ENCODE measurements at regions not wholly inside any gene's neighbourhood (a gene's known extent, or its start where the extent isn't known, plus 50 kb on each side); places are given as distances from the start of the nearest gene placed in this dataset.

DNA sequence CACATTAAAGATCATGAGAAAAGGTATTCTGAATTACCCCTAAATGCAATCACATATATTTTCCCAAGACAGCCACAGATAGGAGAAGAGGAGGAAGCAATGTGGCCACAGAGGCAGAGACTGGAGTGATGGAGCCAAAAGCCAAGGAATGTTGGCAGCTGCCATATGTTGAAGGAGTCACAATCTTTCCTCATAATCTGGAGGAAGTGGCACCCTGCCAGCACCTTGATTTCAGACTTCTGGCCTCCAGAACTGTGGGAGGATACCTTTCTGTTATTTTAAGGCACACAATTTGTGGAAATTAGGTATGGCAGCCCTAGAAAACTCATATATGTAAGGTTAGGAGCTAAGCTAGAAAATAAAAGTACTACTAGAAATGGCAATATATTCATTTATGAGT lies 139.9 kb upstream of the GAS1 start:
- no peak for TF ChIP-seq POLR2A (IDR thresholded peaks at IDR 0.05)
- TF ChIP-seq CTCF (IDR thresholded peaks at IDR 0.05), result no peak
- Histone ChIP-seq H3K36me3 (no peaks in the 10 kb centered on the region), H3K27me3 (no peaks in the 10 kb centered on the region), H3K4me1 (peaks cover 0 to 4% of the 10 kb centered on the region in 2 donors), H3K9me3 (no peaks in the 10 kb centered on the region), H3K4me3 (no peak overlapping the region), H3K27ac (peak overlapping the region in 1 of 2 donors; percentile 57)
- DNase-seq, result no peak
- intact Hi-C loops (cut with DNase I; ENCODE audit: low total_unique reads), result no loop called here

GRCh38 chr9:87088192-87088591 lies 140.9 kb upstream of the GAS1 start:
- intact Hi-C loops (cut with DNase I; ENCODE audit: low total_unique reads), result no loop called here
- H3K4me1 ChIP-seq, result peaks cover 0 to 4% of the 10 kb centered on the region in 2 donors

DNA sequence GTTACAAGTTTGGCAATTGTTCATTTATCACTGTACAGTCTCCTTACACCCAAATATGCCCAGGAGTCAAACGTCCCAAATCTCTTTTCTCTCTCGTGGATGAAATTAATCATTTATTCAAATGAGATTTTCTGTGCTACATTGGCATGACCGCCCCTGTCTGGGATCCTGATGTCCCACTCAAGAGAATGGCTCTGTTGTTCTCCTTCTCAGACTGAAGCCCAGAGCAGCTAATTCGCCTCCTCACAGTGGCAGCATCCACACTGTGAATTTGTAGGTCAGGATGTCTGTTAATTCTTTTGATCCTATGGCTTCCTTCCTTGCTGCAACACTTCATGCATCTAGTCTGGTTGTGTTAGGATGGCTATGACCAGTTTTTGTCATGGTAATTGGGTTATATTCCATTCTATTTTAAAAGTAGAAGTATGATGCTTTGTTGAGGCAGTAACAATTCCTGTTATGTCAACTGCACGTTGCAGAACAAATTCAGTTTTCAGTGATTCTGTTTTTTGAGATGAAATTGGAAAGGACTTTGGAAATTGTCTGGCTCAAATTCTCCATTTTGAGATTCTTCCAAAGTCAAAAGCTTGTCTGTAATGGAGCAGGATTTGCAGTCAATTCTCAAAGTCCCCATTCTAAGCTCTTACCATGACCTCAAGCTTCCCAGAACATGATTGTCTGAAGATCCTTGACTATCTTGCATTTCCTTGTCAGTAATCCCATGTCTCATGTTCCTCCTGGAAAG lies 141.5 kb upstream of the GAS1 start:
- H3K36me3 ChIP-seq, result no peaks in the 10 kb centered on the region
- H3K4me3 ChIP-seq, result no peak overlapping the region
- intact Hi-C loops (cut with DNase I; ENCODE audit: low total_unique reads), result no loop called here
- no peak for DNase-seq
- peak overlapping the region; percentile 51 to 54 for H3K27ac ChIP-seq
- no peak for TF ChIP-seq CTCF (IDR thresholded peaks at IDR 0.05)
- no peak for TF ChIP-seq POLR2A (IDR thresholded peaks at IDR 0.05)
- H3K27me3 ChIP-seq, result no peaks in the 10 kb centered on the region
- no peaks in the 10 kb centered on the region for H3K9me3 ChIP-seq
- peaks cover 0 to 4% of the 10 kb centered on the region in 2 donors for H3K4me1 ChIP-seq

More at GRCh38 chr9:87088192-87088591, 140.9 kb upstream of the GAS1 start:
- no peak for DNase-seq
- no peak for TF ChIP-seq CTCF (IDR thresholded peaks at IDR 0.05)
- Histone ChIP-seq H3K36me3 (no peaks in the 10 kb centered on the region), H3K27ac (no peak overlapping the region), H3K9me3 (no peaks in the 10 kb centered on the region), H3K27me3 (no peaks in the 10 kb centered on the region), H3K4me3 (no peak overlapping the region)

DNA sequence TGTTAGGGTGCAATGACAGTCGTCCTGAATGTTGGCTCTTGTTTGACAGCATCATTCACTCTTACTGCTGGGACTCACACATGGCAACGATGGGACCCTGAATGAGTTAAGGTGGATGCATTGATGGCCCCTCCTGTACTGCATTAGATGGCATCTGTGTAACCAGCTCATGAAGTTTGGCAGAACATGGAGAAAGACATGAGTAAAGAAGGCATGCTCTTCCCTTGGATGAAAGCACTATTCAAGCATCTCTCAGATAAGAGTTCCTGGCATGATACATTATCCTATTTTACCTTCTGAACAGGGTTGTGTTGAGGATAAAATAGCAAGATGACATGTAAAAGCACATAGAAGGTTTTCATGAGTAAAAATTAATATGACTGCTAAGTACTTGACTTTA lies 142.2 kb upstream of the GAS1 start:
- peak overlapping the region; percentile 51 to 54 for H3K27ac ChIP-seq
- no peak overlapping the region for H3K4me3 ChIP-seq
- no peak for DNase-seq
- no peak for TF ChIP-seq CTCF (IDR thresholded peaks at IDR 0.05)
- TF ChIP-seq POLR2A (IDR thresholded peaks at IDR 0.05), result no peak
- no peaks in the 10 kb centered on the region for H3K36me3 ChIP-seq
- intact Hi-C loops (cut with DNase I; ENCODE audit: low total_unique reads), result no loop called here
- H3K9me3 ChIP-seq, result no peaks in the 10 kb centered on the region
- peaks cover 0 to 4% of the 10 kb centered on the region in 2 donors for H3K4me1 ChIP-seq
- no peaks in the 10 kb centered on the region for H3K27me3 ChIP-seq

DNA sequence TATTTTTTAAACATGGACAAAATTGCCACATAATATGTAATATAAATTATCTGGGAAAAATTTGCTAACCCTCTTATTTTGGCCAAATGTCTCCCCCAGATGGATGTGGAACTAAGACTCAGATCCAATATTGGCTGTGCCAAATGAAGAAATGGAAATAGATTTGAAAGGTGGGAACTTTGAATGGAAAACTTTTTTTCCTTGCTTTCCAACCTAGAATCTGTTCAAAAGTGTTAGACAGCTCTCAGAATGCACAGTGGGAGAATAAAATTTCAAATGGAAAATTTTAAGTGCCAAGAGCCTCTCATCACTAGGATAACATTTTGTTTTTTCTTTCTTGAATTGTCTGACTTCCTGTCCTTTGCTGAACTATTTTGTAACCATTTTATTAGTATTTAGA lies 142.6 kb upstream of the GAS1 start:
- Histone ChIP-seq H3K36me3 (no peaks in the 10 kb centered on the region), H3K27me3 (no peaks in the 10 kb centered on the region), H3K27ac (peak overlapping the region; percentile 51 to 54), H3K4me1 (peaks cover 0 to 4% of the 10 kb centered on the region in 2 donors), H3K9me3 (no peaks in the 10 kb centered on the region), H3K4me3 (no peak overlapping the region)
- TF ChIP-seq CTCF (IDR thresholded peaks at IDR 0.05), result no peak
- no peak for TF ChIP-seq POLR2A (IDR thresholded peaks at IDR 0.05)
- DNase-seq, result no peak
- intact Hi-C loops (cut with DNase I; ENCODE audit: low total_unique reads), result no loop called here
